ENCODE measurements at regions not wholly inside any gene's neighbourhood (a gene's known extent, or its start where the extent isn't known, plus 50 kb on each side); places are given as distances from the start of the nearest gene placed in this dataset.

- DNase-seq (ENCODE audit: low read depth in 2 of 2), result no peak
These were observed 153.4 kb upstream of the PTCH1 start for GRCh38 chr9:95670122-95670521.

- no peak for DNase-seq (ENCODE audit: low read depth in 2 of 2)
These were observed 152.5 kb upstream of the PTCH1 start for GRCh38 chr9:95669253-95669652.

- DNase-seq (ENCODE audit: low read depth in 2 of 2), result no peak
These were observed 151.0 kb upstream of the PTCH1 start for GRCh38 chr9:95667789-95668188.

- DNase-seq (ENCODE audit: low read depth in 2 of 2), result no peak
These were observed 150.0 kb upstream of the PTCH1 start for GRCh38 chr9:95666785-95667155.

GRCh38 chr9:95666096-95666784 is 149.5 kb upstream of the PTCH1 start:
- DNase-seq (ENCODE audit: low read depth in 2 of 2), result no peak

GRCh38 chr9:95653246-95653645 is 136.5 kb upstream of the PTCH1 start:
- no peak for DNase-seq (ENCODE audit: low read depth in 2 of 2)

GRCh38 chr9:95650720-95651119 is 133.9 kb upstream of the PTCH1 start:
- DNase-seq (ENCODE audit: low read depth in 2 of 2), result no peak

- no peak for DNase-seq (ENCODE audit: low read depth in 2 of 2)
These were observed 133.0 kb upstream of the PTCH1 start for GRCh38 chr9:95649801-95650213.

GRCh38 chr9:95648225-95648624 is 131.5 kb upstream of the PTCH1 start:
- no peak for DNase-seq (ENCODE audit: low read depth in 2 of 2)

GRCh38 chr9:95645992-95646391 is 129.2 kb upstream of the PTCH1 start:
- no peak for DNase-seq (ENCODE audit: low read depth in 2 of 2)

- DNase-seq (ENCODE audit: low read depth in 2 of 2), result no peak
These were observed 128.8 kb upstream of the PTCH1 start for GRCh38 chr9:95645579-95645978.

- no peak for DNase-seq (ENCODE audit: low read depth in 2 of 2)
These were observed 127.6 kb upstream of the PTCH1 start for GRCh38 chr9:95644377-95644776.

- no peak for DNase-seq (ENCODE audit: low read depth in 2 of 2)
These were observed 126.8 kb upstream of the PTCH1 start for GRCh38 chr9:95643619-95644018.

GRCh38 chr9:95642189-95642588 is 125.4 kb upstream of the PTCH1 start:
- DNase-seq (ENCODE audit: low read depth in 2 of 2), result no peak

GRCh38 chr9:95641586-95641985 is 124.8 kb upstream of the PTCH1 start:
- no peak for DNase-seq (ENCODE audit: low read depth in 2 of 2)

GRCh38 chr9:95640336-95640735 is 123.6 kb upstream of the PTCH1 start:
- no peak for DNase-seq (ENCODE audit: low read depth in 2 of 2)

- no peak for DNase-seq (ENCODE audit: low read depth in 2 of 2)
These were observed 119.4 kb upstream of the PTCH1 start for GRCh38 chr9:95635986-95636671.

GRCh38 chr9:95634536-95634935 is 117.8 kb upstream of the PTCH1 start:
- DNase-seq (ENCODE audit: low read depth in 2 of 2), result no peak

- DNase-seq (ENCODE audit: low read depth in 2 of 2), result no peak
These were observed 117.3 kb upstream of the PTCH1 start for GRCh38 chr9:95634114-95634513.

GRCh38 chr9:95629585-95629984 is 112.8 kb upstream of the PTCH1 start:
- DNase-seq (ENCODE audit: low read depth in 2 of 2), result no peak

GRCh38 chr9:95627802-95628201 is 111.0 kb upstream of the PTCH1 start:
- no peak for DNase-seq (ENCODE audit: low read depth in 2 of 2)

GRCh38 chr9:95626885-95627558 is 110.3 kb upstream of the PTCH1 start:
- peak; percentile 10 to 53 for DNase-seq (ENCODE audit: low read depth in 2 of 2)

- no peak for DNase-seq (ENCODE audit: low read depth in 2 of 2)
These were observed 109.6 kb upstream of the PTCH1 start for GRCh38 chr9:95626341-95626740.

Measured in stimulated activated CD4-positive, alpha-beta T cell treated with anti-CD3 and anti-CD28 coated beads, Interleukin-12 subunit alpha, Interleukin-12 subunit beta, amount 100 ng/mL, for 24 hours (primary cell).